Prostate gland (tissue), 2 donors: ENCODE measurements at regions not wholly inside any gene's neighbourhood (a gene's known extent, or its start where the extent isn't known, plus 50 kb on each side); places are given as distances from the start of the nearest gene placed in this dataset.

ENCODE experiments used
- DNase-seq: peaks from one replicate; pipeline ENCODE4 v3.0.0-alpha.2; 2019; ENCODE audit warnings: low spot score
- H3K27ac ChIP-seq, 2 donors: fragments of 200-600 bp; sonication (generic); 2 replicates each; pipeline ENCODE4 v1.5.1; 2017 to 2019
- H3K27me3 ChIP-seq: fragments of 200-600 bp; sonication (generic); replicated peaks from 2 replicates; pipeline ENCODE4 v1.5.1; 2019; ENCODE audit not compliant: insufficient read depth
- H3K36me3 ChIP-seq, 2 donors: fragments of 200-600 bp; sonication (generic); 1 replicate in 1 of 2; 2 replicates in 1 of 2; pipeline versions ENCODE4 v1.5.1 to v1.8.1; 2017 to 2019
- H3K4me1 ChIP-seq: fragments of 200-600 bp; sonication (generic); replicated peaks from 2 replicates; pipeline ENCODE4 v1.5.1; 2019
- H3K4me3 ChIP-seq, 2 donors: fragments of 200-600 bp; sonication (generic); 2 replicates each; pipeline ENCODE4 v1.5.1; 2017 to 2019
- H3K9me3 ChIP-seq: fragments of 200-600 bp; sonication (generic); 2 replicates; pipeline ENCODE4 v1.5.1; 2017
- POLR2A ChIP-seq: fragments of 450-650 bp; IDR thresholded peaks from one replicate; pipeline ENCODE4 v1.6.1; 2016; ENCODE audit warnings: antibody characterized with exemption, mild to moderate bottlenecking
- POLR2AphosphoS5 ChIP-seq: sonication (generic); formaldehyde crosslinking; IDR thresholded peaks from one replicate; pipeline ENCODE4 v1.6.1; 2017; ENCODE audit warnings: antibody characterized with exemption
- WGBS: methylation state at CpG from one replicate; pipeline ENCODE4 v1.1.5; 2018; 5-methylcytosine and 5-hydroxymethylcytosine counted together
- intact Hi-C: fragments of 100-400 bp; cut with DNase I; formaldehyde crosslinking; loops from one replicate; pipeline ENCODE4 v1.14.2; 2022
- TF ChIP-seq, protein P1 (sequence below), 4 experiments: fragments of 200-600 bp in 2 of 4; fragments of 450-650 bp in 2 of 4; sonication (generic) in 2 of 4; IDR thresholded peaks; 1 replicate in 3 of 4; 2 replicates in 1 of 4; pipeline ENCODE4 v1.5.1; 2016 to 2019; ENCODE audit warnings: antibody characterized with exemption in 4 of 4, mild to moderate bottlenecking in 2 of 4, moderate library complexity in 2 of 4

- Histone ChIP-seq H3K9me3 (no peaks in the 10 kb centered on the region), H3K27me3 (no peaks in the 10 kb centered on the region), H3K4me1 (no peaks in the 10 kb centered on the region), H3K36me3 (no peaks in the 10 kb centered on the region), H3K4me3 (no peak overlapping the region), H3K27ac (no peak overlapping the region)
- intact Hi-C loops = no loop called here
- TF ChIP-seq, protein P1, sequence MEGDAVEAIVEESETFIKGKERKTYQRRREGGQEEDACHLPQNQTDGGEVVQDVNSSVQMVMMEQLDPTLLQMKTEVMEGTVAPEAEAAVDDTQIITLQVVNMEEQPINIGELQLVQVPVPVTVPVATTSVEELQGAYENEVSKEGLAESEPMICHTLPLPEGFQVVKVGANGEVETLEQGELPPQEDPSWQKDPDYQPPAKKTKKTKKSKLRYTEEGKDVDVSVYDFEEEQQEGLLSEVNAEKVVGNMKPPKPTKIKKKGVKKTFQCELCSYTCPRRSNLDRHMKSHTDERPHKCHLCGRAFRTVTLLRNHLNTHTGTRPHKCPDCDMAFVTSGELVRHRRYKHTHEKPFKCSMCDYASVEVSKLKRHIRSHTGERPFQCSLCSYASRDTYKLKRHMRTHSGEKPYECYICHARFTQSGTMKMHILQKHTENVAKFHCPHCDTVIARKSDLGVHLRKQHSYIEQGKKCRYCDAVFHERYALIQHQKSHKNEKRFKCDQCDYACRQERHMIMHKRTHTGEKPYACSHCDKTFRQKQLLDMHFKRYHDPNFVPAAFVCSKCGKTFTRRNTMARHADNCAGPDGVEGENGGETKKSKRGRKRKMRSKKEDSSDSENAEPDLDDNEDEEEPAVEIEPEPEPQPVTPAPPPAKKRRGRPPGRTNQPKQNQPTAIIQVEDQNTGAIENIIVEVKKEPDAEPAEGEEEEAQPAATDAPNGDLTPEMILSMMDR (IDR thresholded peaks at IDR 0.05) = no peak
- no peak for TF ChIP-seq POLR2A
- no peak for TF ChIP-seq POLR2AphosphoS5
- WGBS = 79% methylated on average over 4 of the region's 4 CpGs
- no peak for DNase-seq
These were observed 274.2 kb downstream of the ETNK1 start for GRCh38 chr12:22899184-22899583.

DNA sequence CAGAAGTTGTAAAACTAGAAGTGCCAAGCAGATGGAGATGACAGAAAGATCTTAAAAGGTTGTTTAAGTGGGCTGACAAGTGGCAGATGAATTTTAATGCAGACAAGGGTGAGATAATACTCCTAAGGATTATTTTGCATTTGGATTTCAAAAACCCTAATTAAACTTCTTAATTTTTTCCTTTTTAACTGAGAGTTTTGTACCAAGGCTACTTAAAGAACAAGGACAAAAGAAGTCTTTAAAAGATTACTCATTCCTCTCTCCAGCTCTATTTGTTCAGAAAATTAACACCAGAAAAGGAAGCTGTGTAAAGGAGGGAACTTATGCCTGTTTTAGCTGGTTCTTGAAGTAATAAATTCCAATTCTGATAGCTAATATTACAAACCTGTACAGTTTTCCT, 275.4 kb downstream of the ETNK1 start:
- TF ChIP-seq, protein P1 (IDR thresholded peaks at IDR 0.05) = no peak
- no peaks in the 10 kb centered on the region for H3K4me1 ChIP-seq
- no peaks in the 10 kb centered on the region for H3K9me3 ChIP-seq
- H3K36me3 ChIP-seq = no peaks in the 10 kb centered on the region
- no peak overlapping the region for H3K4me3 ChIP-seq
- intact Hi-C loops = no loop called here
- no peak for DNase-seq
- H3K27me3 ChIP-seq = no peaks in the 10 kb centered on the region
- no peak overlapping the region for H3K27ac ChIP-seq

GRCh38 chr12:22904485-22904884, 279.5 kb downstream of the ETNK1 start:
- WGBS = 92% methylated on average over 1 of the region's 1 CpG
- no peaks in the 10 kb centered on the region for H3K4me1 ChIP-seq
- H3K27me3 ChIP-seq = no peaks in the 10 kb centered on the region
- H3K9me3 ChIP-seq = no peaks in the 10 kb centered on the region
- TF ChIP-seq POLR2A = no peak
- no peak for DNase-seq
- no peaks in the 10 kb centered on the region for H3K36me3 ChIP-seq
- H3K27ac ChIP-seq = no peak overlapping the region
- intact Hi-C loops = no loop called here
- H3K4me3 ChIP-seq = no peak overlapping the region

GRCh38 chr12:22916241-22916640, 291.3 kb downstream of the ETNK1 start:
- DNase-seq = no peak
- no peaks in the 10 kb centered on the region for H3K9me3 ChIP-seq
- no peak overlapping the region for H3K27ac ChIP-seq
- 76% methylated on average over 4 of the region's 4 CpGs for WGBS
- intact Hi-C loops = no loop called here
- H3K36me3 ChIP-seq = no peaks in the 10 kb centered on the region
- no peak overlapping the region for H3K4me3 ChIP-seq
- H3K27me3 ChIP-seq = peaks cover 5% of the 10 kb centered on the region
- no peak for TF ChIP-seq POLR2AphosphoS5
- TF ChIP-seq POLR2A = no peak
- TF ChIP-seq, protein P1 (IDR thresholded peaks at IDR 0.05) = no peak
- no peaks in the 10 kb centered on the region for H3K4me1 ChIP-seq

GRCh38 chr12:22916815-22917214, 291.8 kb downstream of the ETNK1 start:
- Histone ChIP-seq H3K27me3 (peaks cover 6% of the 10 kb centered on the region), H3K27ac (no peak overlapping the region), H3K9me3 (no peaks in the 10 kb centered on the region), H3K4me3 (no peak overlapping the region), H3K4me1 (no peaks in the 10 kb centered on the region), H3K36me3 (no peaks in the 10 kb centered on the region)
- DNase-seq = no peak
- WGBS = 25% methylated on average over 4 of the region's 4 CpGs
- TF ChIP-seq, protein P1 (IDR thresholded peaks at IDR 0.05) = no peak
- TF ChIP-seq POLR2A = no peak
- TF ChIP-seq POLR2AphosphoS5 = no peak
- intact Hi-C loops = no loop called here

- Histone ChIP-seq H3K27me3 (peaks cover 6% of the 10 kb centered on the region), H3K27ac (no peak overlapping the region), H3K36me3 (no peaks in the 10 kb centered on the region), H3K4me1 (no peaks in the 10 kb centered on the region), H3K9me3 (no peaks in the 10 kb centered on the region), H3K4me3 (no peak overlapping the region)
- no peak for DNase-seq
- intact Hi-C loops = no loop called here
- TF ChIP-seq, protein P1 (IDR thresholded peaks at IDR 0.05) = no peak
- TF ChIP-seq POLR2A (no peak), POLR2AphosphoS5 (no peak)
- 94% methylated on average over 3 of the region's 3 CpGs for WGBS
These were observed 294.9 kb downstream of the ETNK1 start for GRCh38 chr12:22919883-22920282.
